ENCODE measurements at regions not wholly inside any gene's neighbourhood (a gene's known extent, or its start where the extent isn't known, plus 50 kb on each side); places are given as distances from the start of the nearest gene placed in this dataset.

- TF ChIP-seq BHLHE40 (IDR thresholded peaks at IDR 0.05; ENCODE audit: low read depth, low read length) (no peak), CTCF (conservative IDR thresholded peaks at IDR 0.05; ENCODE audit: low read depth, low read length) (no peak), SMC3 (IDR thresholded peaks at IDR 0.05; ENCODE audit: low read depth, low read length) (no peak), MXI1 (IDR thresholded peaks at IDR 0.05; ENCODE audit: borderline replicate concordance, low read depth, low read length) (no peak), CEBPB (IDR thresholded peaks at IDR 0.05; ENCODE audit: low read depth, low read length) (no peak), FOS (IDR thresholded peaks at IDR 0.05; ENCODE audit: low read depth, low read length) (no peak), MAZ (IDR thresholded peaks at IDR 0.05; ENCODE audit: borderline replicate concordance, low read depth, low read length) (no peak), MAFK (IDR thresholded peaks at IDR 0.05; ENCODE audit: low read depth, low read length) (no peak), NFE2L2 (IDR thresholded peaks at IDR 0.05; ENCODE audit: low read depth, low read length) (no peak), POLR2A (IDR thresholded peaks at IDR 0.05; ENCODE audit: low read depth, low read length) (no peak), RCOR1 (IDR thresholded peaks at IDR 0.05; ENCODE audit: insufficient replicate concordance, low read length) (no peak), USF2 (IDR thresholded peaks at IDR 0.05; ENCODE audit: low read depth, low read length) (no peak), RAD21 (IDR thresholded peaks at IDR 0.05; ENCODE audit: low read length) (no peak), RFX5 (IDR thresholded peaks at IDR 0.05; ENCODE audit: low read depth, low read length) (no peak), CHD1 (IDR thresholded peaks at IDR 0.05; ENCODE audit: low read depth, low read length) (no peak)
- TF ChIP-seq, protein P1, sequence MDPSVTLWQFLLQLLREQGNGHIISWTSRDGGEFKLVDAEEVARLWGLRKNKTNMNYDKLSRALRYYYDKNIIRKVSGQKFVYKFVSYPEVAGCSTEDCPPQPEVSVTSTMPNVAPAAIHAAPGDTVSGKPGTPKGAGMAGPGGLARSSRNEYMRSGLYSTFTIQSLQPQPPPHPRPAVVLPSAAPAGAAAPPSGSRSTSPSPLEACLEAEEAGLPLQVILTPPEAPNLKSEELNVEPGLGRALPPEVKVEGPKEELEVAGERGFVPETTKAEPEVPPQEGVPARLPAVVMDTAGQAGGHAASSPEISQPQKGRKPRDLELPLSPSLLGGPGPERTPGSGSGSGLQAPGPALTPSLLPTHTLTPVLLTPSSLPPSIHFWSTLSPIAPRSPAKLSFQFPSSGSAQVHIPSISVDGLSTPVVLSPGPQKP (IDR thresholded peaks at IDR 0.05; ENCODE audit: borderline replicate concordance, low read depth, low read length), result no peak
- peak overlapping the region; percentile 82; the same call in 2 of the 3 replicates for H2BK15ac ChIP-seq (ENCODE audit: low read depth, low read length)
- peak overlapping the region; percentile 79 for H3K14ac ChIP-seq (replicated peaks; ENCODE audit: low read depth, low read length)
- H3K23ac ChIP-seq (ENCODE audit: low read depth, low read length), result peak overlapping the region; percentile 63
- no peak overlapping the region for H2AFZ ChIP-seq (replicated peaks; ENCODE audit: low read length, poor library complexity)
- peaks cover 11% of the 10 kb centered on the region for H3K4me1 ChIP-seq (ENCODE audit: control insufficient read depth, insufficient read depth, low read length)
- WGBS, 2 experiments (ENCODE audit: extremely low coverage in 2 of 2, insufficient read length in 1 of 2), result no CpG with 5 or more reads among the region's 8 CpGs
- peak overlapping the region; percentile 90 for H2BK20ac ChIP-seq (ENCODE audit: low read depth, low read length)
- H3K36me3 ChIP-seq (ENCODE audit: control insufficient read depth, insufficient read depth, low read length), result no peaks in the 10 kb centered on the region
- H3K27ac ChIP-seq (ENCODE audit: insufficient read depth, low read length), result peak overlapping the region; percentile 78; the same call in 1 of the 2 replicates
- no peak overlapping the region for H3K4me3 ChIP-seq (ENCODE audit: insufficient read depth, low read depth, low read length)
- ChIA-PET POLR2A (ENCODE audit: unreplicated experiment) (no interaction called here), CTCF (no interaction called here)
- no peak overlapping the region for H3K4me2 ChIP-seq (ENCODE audit: low read depth, low read length)
- no peaks in the 10 kb centered on the region; a peak in 1 of 4 replicates for H3K79me1 ChIP-seq (ENCODE audit: low read depth in 1 of 2, low read length in 2 of 2)
- no peaks in the 10 kb centered on the region for H3K27me3 ChIP-seq (ENCODE audit: control insufficient read depth, insufficient read depth, low read length)
- ATAC-seq (ENCODE audit: low read depth) (peak; percentile 31), DNase-seq (no peak)
- H2AK5ac ChIP-seq (ENCODE audit: low read depth, low read length), result peak overlapping the region; percentile 93
- peak overlapping the region; percentile 91 for H2BK120ac ChIP-seq (ENCODE audit: low read depth, low read length)
- 0 out of 2 replicates have a peak, but pooled peaks cover 2% of the 10 kb centered on the region for H3K9me3 ChIP-seq (ENCODE audit: control insufficient read depth, insufficient read depth, low read length)
- H3K9ac ChIP-seq (ENCODE audit: low read depth, low read length), result no peak overlapping the region
- H2BK5ac ChIP-seq (ENCODE audit: low read depth, low read length, poor library complexity, severe bottlenecking), result peak overlapping the region; percentile 60
- peak overlapping the region; percentile 67 for H4K5ac ChIP-seq (ENCODE audit: low read depth, low read length)
- peak overlapping the region; percentile 6; the same call in 1 of the 2 replicates for H3K56ac ChIP-seq (ENCODE audit: extremely low read depth, insufficient read depth, low read length)
- H3K9me1 ChIP-seq (ENCODE audit: insufficient read depth, low read length), result peaks cover 13% of the 10 kb centered on the region
- H2AK9ac ChIP-seq (replicated peaks; ENCODE audit: low read depth, low read length, poor library complexity), result no peak overlapping the region
- peak overlapping the region; percentile 92 for H3K4ac ChIP-seq (ENCODE audit: low read depth, low read length)
- in situ Hi-C loops (cut with MboI; ENCODE audit: low sequenced_read_pairs), result no loop called here
- peak overlapping the region; percentile 73 to 79; a peak in 3 of 4 replicates for H4K8ac ChIP-seq (ENCODE audit: low read depth in 2 of 2, low read length in 2 of 2)
- intact Hi-C loops (cut with micrococcal nuclease), result no loop called here
- H4K20me1 ChIP-seq (ENCODE audit: insufficient read depth, low read length), result no peaks in the 10 kb centered on the region
- H3K18ac ChIP-seq (ENCODE audit: low read depth, low read length), result peak overlapping the region; percentile 87
- no TSS peak for BruUV-seq (replicated peaks)
- peak overlapping the region; percentile 82 for H4K91ac ChIP-seq (ENCODE audit: insufficient read depth, low read depth, low read length)
- dilution Hi-C loops (cut with HindIII; ENCODE audit: low sequenced_read_pairs, unreplicated experiment), result no loop called here
Observed at GRCh38 chr1:94614168-94614815, 72.7 kb upstream of the F3 start.
